Mesendoderm (in vitro differentiated cells): ENCODE measurements at regions not wholly inside any gene's neighbourhood (a gene's known extent, or its start where the extent isn't known, plus 50 kb on each side); places are given as distances from the start of the nearest gene placed in this dataset.

ENCODE experiments used
- DNase-seq: peaks from one replicate; pipeline ENCODE4 v3.0.0; 2013
- H2AK5ac ChIP-seq: 2 replicates; pipeline ENCODE4 v1.6.1; 2013; ENCODE audit warnings: low read length, inconsistent platforms
- H2BK120ac ChIP-seq: 2 replicates; pipeline ENCODE4 v1.6.1; 2013; ENCODE audit warnings: low read depth, mild to moderate bottlenecking, low read length, moderate library complexity, mixed read lengths
- H2BK15ac ChIP-seq: replicated peaks from 2 replicates; pipeline ENCODE4 v1.6.1; 2013; ENCODE audit warnings: low read depth, mild to moderate bottlenecking, moderate library complexity
- H2BK5ac ChIP-seq: 2 replicates; pipeline ENCODE4 v1.6.1; 2013; ENCODE audit warnings: low read length, inconsistent platforms
- H3K18ac ChIP-seq: 2 replicates; pipeline ENCODE4 v1.6.1; 2013; ENCODE audit warnings: mild to moderate bottlenecking, low read length, mixed read lengths
- H3K23ac ChIP-seq: one replicate; pipeline ENCODE4 v1.6.1; 2013; ENCODE audit warnings: low read length
- H3K27ac ChIP-seq: 2 replicates; pipeline ENCODE4 v1.5.1; 2013; ENCODE audit warnings: low read depth, mild to moderate bottlenecking, inconsistent platforms, low read length, moderate library complexity
- H3K27me3 ChIP-seq: 2 replicates; pipeline ENCODE4 v1.6.1; 2013; ENCODE audit warnings: low read length, control low read depth, mild to moderate bottlenecking, inconsistent platforms; ENCODE audit not compliant: insufficient read depth, poor library complexity
- H3K36me3 ChIP-seq: 2 replicates; pipeline ENCODE4 v1.6.1; 2013; ENCODE audit warnings: low read length, inconsistent platforms; ENCODE audit not compliant: control insufficient read depth, insufficient read depth
- H3K4ac ChIP-seq: one replicate; pipeline ENCODE4 v1.6.1; 2013; ENCODE audit warnings: low read depth, mild to moderate bottlenecking, low read length, moderate library complexity
- H3K4me1 ChIP-seq: 2 replicates; pipeline ENCODE4 v1.6.1; 2013; ENCODE audit warnings: low read depth, low read length, inconsistent platforms; ENCODE audit not compliant: control insufficient read depth
- H3K4me2 ChIP-seq: 2 replicates; pipeline ENCODE4 v1.6.1; 2013; ENCODE audit warnings: low read length
- H3K4me3 ChIP-seq: 2 replicates; pipeline ENCODE4 v1.5.1; 2013; ENCODE audit warnings: mild to moderate bottlenecking, low read length
- H3K56ac ChIP-seq: one replicate; pipeline ENCODE4 v1.6.1; 2013; ENCODE audit warnings: low read length
- H3K79me1 ChIP-seq: 2 replicates; pipeline ENCODE4 v1.6.1; 2013; ENCODE audit warnings: low read length, inconsistent platforms
- H3K79me2 ChIP-seq: 2 replicates; pipeline ENCODE4 v1.6.1; 2013; ENCODE audit warnings: mild to moderate bottlenecking, low read length; ENCODE audit not compliant: control insufficient read depth, insufficient read depth
- H3K9ac ChIP-seq: 2 replicates; pipeline ENCODE4 v1.6.1; 2013; ENCODE audit warnings: low read length, inconsistent platforms
- H4K5ac ChIP-seq: one replicate; pipeline ENCODE4 v1.6.1; 2013; ENCODE audit warnings: low read length
- H4K8ac ChIP-seq: one replicate; pipeline ENCODE4 v1.6.1; 2013; ENCODE audit warnings: low read depth, mild to moderate bottlenecking, control low read depth, low read length, moderate library complexity
- WGBS: extraction: QIAGEN DNeasy Blood & Tissue Kit; methylation state at CpG from one replicate; pipeline ENCODE4 v1.1.7; 2013; ENCODE audit warnings: low lambda C conversion rate, missing lambda C conversion rate; ENCODE audit not compliant: insufficient coverage; ENCODE audit errors: extremely low coverage; 5-methylcytosine and 5-hydroxymethylcytosine counted together

DNA sequence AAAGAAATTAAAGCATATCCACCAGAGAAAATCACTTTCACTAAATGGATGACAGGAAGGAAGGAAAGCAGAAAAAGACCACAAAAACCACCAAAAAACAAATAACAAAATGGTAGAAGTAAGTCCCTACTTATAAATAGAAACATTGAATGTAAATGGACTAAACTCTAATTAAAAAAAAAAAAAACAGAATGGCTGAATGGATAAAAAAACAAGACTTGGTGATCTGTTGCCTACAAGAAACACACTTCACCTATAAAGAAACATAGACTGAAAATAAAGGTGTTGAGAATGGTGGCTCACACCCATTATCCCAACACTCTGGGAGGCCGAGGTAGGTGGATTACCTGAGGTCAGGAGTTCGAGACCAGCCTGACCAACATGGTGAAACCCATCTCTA lies 122.9 kb downstream of the HMHB1 start:
- Histone ChIP-seq H3K79me1 (no peaks in the 10 kb centered on the region), H3K18ac (no peak overlapping the region), H4K5ac (no peak overlapping the region), H3K4ac (no peak overlapping the region), H3K79me2 (no peaks in the 10 kb centered on the region), H3K4me1 (no peaks in the 10 kb centered on the region), H2BK120ac (no peak overlapping the region), H3K36me3 (no peaks in the 10 kb centered on the region), H2BK15ac (no peak overlapping the region), H3K27me3 (no peaks in the 10 kb centered on the region), H2AK5ac (no peak overlapping the region), H3K4me3 (no peak overlapping the region), H3K27ac (no peak overlapping the region), H3K9ac (no peak overlapping the region), H2BK5ac (no peak overlapping the region), H3K56ac (no peak overlapping the region), H3K4me2 (no peak overlapping the region), H3K23ac (no peak overlapping the region), H4K8ac (no peak overlapping the region)
- no CpG with 5 or more reads among the region's 2 CpGs for WGBS
- no peak for DNase-seq

DNA sequence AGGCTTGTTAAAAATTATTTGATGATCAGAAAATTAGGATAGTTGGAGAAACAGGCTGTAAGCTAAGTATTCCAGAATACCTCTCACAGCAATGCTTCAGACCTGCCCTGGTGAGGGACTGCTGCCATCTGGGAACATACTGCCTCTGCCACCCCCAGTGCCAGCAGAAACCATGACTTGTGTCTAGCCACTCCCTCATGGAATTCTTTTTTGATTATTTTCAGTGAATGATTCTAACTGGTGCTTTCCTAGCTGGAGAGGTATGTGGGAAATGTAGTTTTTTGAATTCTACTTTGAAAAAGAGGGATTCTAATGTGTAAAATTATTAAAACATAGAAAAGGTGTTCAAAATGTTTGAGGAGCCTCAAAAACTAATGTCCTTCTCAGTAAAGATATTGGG lies 126.3 kb downstream of the HMHB1 start:
- no peaks in the 10 kb centered on the region for H3K4me1 ChIP-seq
- H3K4ac ChIP-seq = no peak overlapping the region
- H3K27me3 ChIP-seq = no peaks in the 10 kb centered on the region
- H2AK5ac ChIP-seq = no peak overlapping the region
- no peak overlapping the region for H3K23ac ChIP-seq
- H2BK5ac ChIP-seq = no peak overlapping the region
- no peaks in the 10 kb centered on the region for H3K79me2 ChIP-seq
- no peak overlapping the region for H2BK15ac ChIP-seq
- no peak overlapping the region for H2BK120ac ChIP-seq
- DNase-seq = no peak
- H3K9ac ChIP-seq = no peak overlapping the region
- H3K36me3 ChIP-seq = no peaks in the 10 kb centered on the region
- peak overlapping the region; percentile 14 for H3K18ac ChIP-seq
- H3K27ac ChIP-seq = no peak overlapping the region
- no peak overlapping the region for H3K56ac ChIP-seq
- no peak overlapping the region for H3K4me2 ChIP-seq
- H4K5ac ChIP-seq = no peak overlapping the region
- no peak overlapping the region for H3K4me3 ChIP-seq
- no peaks in the 10 kb centered on the region for H3K79me1 ChIP-seq
- no peak overlapping the region for H4K8ac ChIP-seq

- Histone ChIP-seq H3K79me1 (no peaks in the 10 kb centered on the region), H3K4me1 (no peaks in the 10 kb centered on the region), H3K27ac (no peak overlapping the region), H3K4ac (no peak overlapping the region), H2BK120ac (no peak overlapping the region), H3K27me3 (no peaks in the 10 kb centered on the region), H3K23ac (no peak overlapping the region), H2AK5ac (no peak overlapping the region), H3K36me3 (no peaks in the 10 kb centered on the region), H2BK15ac (no peak overlapping the region), H3K4me2 (no peak overlapping the region), H2BK5ac (no peak overlapping the region), H3K79me2 (no peaks in the 10 kb centered on the region), H4K8ac (no peak overlapping the region), H3K4me3 (no peak overlapping the region), H4K5ac (no peak overlapping the region), H3K9ac (no peak overlapping the region), H3K56ac (no peak overlapping the region), H3K18ac (no peak overlapping the region)
- WGBS = no CpG with 5 or more reads among the region's 1 CpG
- no peak for DNase-seq
These were observed 134.9 kb downstream of the HMHB1 start for GRCh38 chr5:143946837-143947236.

GRCh38 chr5:143947313-143947712 lies 135.4 kb downstream of the HMHB1 start:
- Histone ChIP-seq H3K27ac (no peak overlapping the region), H3K36me3 (no peaks in the 10 kb centered on the region), H3K79me2 (no peaks in the 10 kb centered on the region), H3K56ac (no peak overlapping the region), H3K23ac (no peak overlapping the region), H2BK5ac (no peak overlapping the region), H4K5ac (no peak overlapping the region), H2BK120ac (no peak overlapping the region), H2BK15ac (no peak overlapping the region), H3K18ac (no peak overlapping the region), H3K79me1 (no peaks in the 10 kb centered on the region), H3K4me1 (no peaks in the 10 kb centered on the region), H3K27me3 (no peaks in the 10 kb centered on the region), H3K4me2 (no peak overlapping the region), H3K9ac (no peak overlapping the region), H3K4me3 (no peak overlapping the region), H3K4ac (no peak overlapping the region), H2AK5ac (no peak overlapping the region), H4K8ac (no peak overlapping the region)
- WGBS = no CpG with 5 or more reads among the region's 2 CpGs
- no peak for DNase-seq

DNA sequence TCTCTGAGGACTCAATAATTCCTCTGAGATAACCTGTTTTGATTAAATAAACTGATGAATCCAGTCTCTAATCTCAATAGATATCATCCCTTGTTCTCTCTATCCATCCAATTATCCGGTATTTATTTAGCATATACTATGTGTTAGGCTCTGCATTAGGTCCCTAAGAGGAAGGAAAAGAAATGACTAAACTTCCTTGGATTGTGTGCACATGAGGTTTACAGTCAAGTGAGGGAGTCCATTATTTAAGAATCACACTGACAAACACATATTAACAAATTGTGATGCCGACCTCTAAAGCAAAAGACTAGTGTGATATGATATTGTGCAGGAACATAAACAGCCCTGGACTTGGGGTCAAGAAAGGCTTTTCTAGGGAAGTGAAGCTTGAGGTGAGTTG lies 140.8 kb downstream of the HMHB1 start:
- DNase-seq = no peak
- H3K36me3 ChIP-seq = no peaks in the 10 kb centered on the region
- no peak overlapping the region for H4K8ac ChIP-seq
- H3K4ac ChIP-seq = no peak overlapping the region
- no peaks in the 10 kb centered on the region for H3K79me2 ChIP-seq
- no peaks in the 10 kb centered on the region for H3K79me1 ChIP-seq
- no peak overlapping the region for H4K5ac ChIP-seq
- no peak overlapping the region for H3K56ac ChIP-seq
- H3K18ac ChIP-seq = no peak overlapping the region
- H2BK5ac ChIP-seq = no peak overlapping the region
- H3K4me1 ChIP-seq = no peaks in the 10 kb centered on the region
- H3K4me2 ChIP-seq = no peak overlapping the region
- H3K27ac ChIP-seq = no peak overlapping the region
- no peak overlapping the region for H3K23ac ChIP-seq
- no peak overlapping the region for H2BK120ac ChIP-seq
- no peak overlapping the region for H3K4me3 ChIP-seq
- H3K9ac ChIP-seq = no peak overlapping the region
- no peak overlapping the region for H2AK5ac ChIP-seq
- H3K27me3 ChIP-seq = no peaks in the 10 kb centered on the region
- no CpG with 5 or more reads among the region's 2 CpGs for WGBS
- no peak overlapping the region for H2BK15ac ChIP-seq

DNA sequence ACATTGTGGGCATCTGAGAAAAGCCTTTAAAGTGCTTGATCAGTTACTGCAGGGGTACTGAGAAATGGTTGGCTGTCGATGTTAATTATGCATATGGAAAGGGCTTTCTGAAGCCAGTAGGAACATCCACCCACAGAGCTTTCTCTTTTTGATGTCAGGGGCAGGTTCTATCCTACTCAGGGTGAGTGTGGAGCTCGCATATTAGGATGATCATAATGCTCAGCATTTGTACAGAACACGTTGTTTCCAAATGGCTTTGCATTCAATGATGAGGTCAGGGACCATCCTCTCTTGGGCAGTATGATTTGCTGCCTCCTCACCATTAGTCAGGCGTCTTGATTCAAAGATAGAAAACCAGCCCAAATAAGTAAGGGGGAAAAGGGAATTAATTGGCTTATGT lies 141.9 kb downstream of the HMHB1 start:
- H2BK15ac ChIP-seq = no peak overlapping the region
- no peak overlapping the region for H2BK5ac ChIP-seq
- H3K4ac ChIP-seq = no peak overlapping the region
- H3K79me2 ChIP-seq = no peaks in the 10 kb centered on the region
- no peak overlapping the region for H3K27ac ChIP-seq
- H3K4me2 ChIP-seq = no peak overlapping the region
- no peak overlapping the region for H3K56ac ChIP-seq
- H2BK120ac ChIP-seq = no peak overlapping the region
- DNase-seq = no peak
- no peak overlapping the region for H3K18ac ChIP-seq
- no peak overlapping the region for H3K4me3 ChIP-seq
- no peaks in the 10 kb centered on the region for H3K27me3 ChIP-seq
- H4K8ac ChIP-seq = no peak overlapping the region
- H2AK5ac ChIP-seq = no peak overlapping the region
- WGBS = no CpG with 5 or more reads among the region's 4 CpGs
- no peaks in the 10 kb centered on the region for H3K79me1 ChIP-seq
- no peak overlapping the region for H4K5ac ChIP-seq
- no peaks in the 10 kb centered on the region for H3K4me1 ChIP-seq
- H3K9ac ChIP-seq = no peak overlapping the region
- H3K36me3 ChIP-seq = no peaks in the 10 kb centered on the region
- H3K23ac ChIP-seq = no peak overlapping the region
